ENCODE measurements at regions not wholly inside any gene's neighbourhood (a gene's known extent, or its start where the extent isn't known, plus 50 kb on each side); places are given as distances from the start of the nearest gene placed in this dataset.

DNA sequence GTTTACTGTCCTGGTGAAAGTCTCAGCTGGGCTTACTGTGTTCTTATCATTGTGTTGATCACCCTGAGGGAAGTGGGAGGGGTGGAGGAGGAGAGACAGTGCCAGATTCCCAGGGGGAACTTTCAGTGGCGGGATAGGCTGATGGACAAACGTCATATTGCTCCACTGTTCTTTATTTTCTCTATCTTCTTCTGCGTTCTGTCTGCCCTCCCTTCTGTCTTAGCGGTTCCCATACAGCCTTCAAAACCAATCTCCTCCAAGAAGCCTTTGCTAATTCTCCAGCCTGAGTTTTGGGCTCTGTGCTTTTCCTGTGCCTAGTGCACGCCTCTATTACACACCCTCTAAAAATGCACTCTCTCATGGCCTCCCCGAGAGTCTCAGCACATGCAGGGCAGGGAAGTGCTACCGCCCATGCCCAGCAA lies 448.7 kb upstream of the FAT1 start:
- H3K9ac ChIP-seq: no peak overlapping the region
- no peaks in the 10 kb centered on the region for H3K27me3 ChIP-seq

DNA sequence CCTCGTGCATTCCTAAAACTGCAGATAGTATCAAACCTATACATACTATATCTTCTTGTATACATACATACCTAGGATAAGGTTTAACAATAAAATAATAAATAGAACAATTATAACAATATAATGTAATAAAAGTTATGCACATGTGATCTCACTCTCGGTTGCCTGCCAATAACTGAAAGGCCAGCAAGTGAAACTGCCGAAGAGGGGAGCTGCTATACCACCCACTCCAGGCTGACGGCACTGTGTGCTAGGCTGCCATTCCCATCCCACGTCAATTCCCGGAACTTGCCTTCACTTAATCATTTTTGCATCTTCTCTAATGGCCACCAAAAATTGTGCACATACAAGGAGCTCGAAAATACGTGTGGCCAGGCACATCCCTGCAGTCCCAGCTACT lies 451.1 kb upstream of the FAT1 start:
- Histone ChIP-seq H4K20me1 (no peaks in the 10 kb centered on the region), H3K36me3 (no peaks in the 10 kb centered on the region), H3K4me2 (no peak overlapping the region), H3K27me3 (no peaks in the 10 kb centered on the region), H3K9me3 (no peaks in the 10 kb centered on the region), H3K4me1 (peaks cover 8% of the 10 kb centered on the region), H3K4me3 (no peak overlapping the region), H3K27ac (no peak overlapping the region), H3K9ac (no peak overlapping the region)
- TF ChIP-seq Cebpa-rat (IDR thresholded peaks at IDR 0.05): no peak

More for the DNA sequence above, 448.7 kb upstream of the FAT1 start:
- Histone ChIP-seq H3K4me1 (peaks cover 8% of the 10 kb centered on the region), H3K4me3 (no peak overlapping the region), H3K36me3 (no peaks in the 10 kb centered on the region), H3K9me3 (no peaks in the 10 kb centered on the region), H3K27ac (no peak overlapping the region), H4K20me1 (no peaks in the 10 kb centered on the region), H3K4me2 (0 out of 2 replicates have a peak overlapping the region, but pooled peaks have one; percentile 6)
- no peak for TF ChIP-seq Cebpa-rat (IDR thresholded peaks at IDR 0.05)

GRCh38 chr4:187175197-187175596 lies 451.5 kb upstream of the FAT1 start:
- no peaks in the 10 kb centered on the region for H3K36me3 ChIP-seq
- no peaks in the 10 kb centered on the region for H3K9me3 ChIP-seq
- H3K4me3 ChIP-seq: no peak overlapping the region
- no peak overlapping the region for H3K9ac ChIP-seq
- TF ChIP-seq Cebpa-rat (IDR thresholded peaks at IDR 0.05): no peak
- H3K27ac ChIP-seq: no peak overlapping the region
- H3K4me1 ChIP-seq: peaks cover 8% of the 10 kb centered on the region
- H3K27me3 ChIP-seq: no peaks in the 10 kb centered on the region
- no peaks in the 10 kb centered on the region for H4K20me1 ChIP-seq
- H3K4me2 ChIP-seq: no peak overlapping the region

DNA sequence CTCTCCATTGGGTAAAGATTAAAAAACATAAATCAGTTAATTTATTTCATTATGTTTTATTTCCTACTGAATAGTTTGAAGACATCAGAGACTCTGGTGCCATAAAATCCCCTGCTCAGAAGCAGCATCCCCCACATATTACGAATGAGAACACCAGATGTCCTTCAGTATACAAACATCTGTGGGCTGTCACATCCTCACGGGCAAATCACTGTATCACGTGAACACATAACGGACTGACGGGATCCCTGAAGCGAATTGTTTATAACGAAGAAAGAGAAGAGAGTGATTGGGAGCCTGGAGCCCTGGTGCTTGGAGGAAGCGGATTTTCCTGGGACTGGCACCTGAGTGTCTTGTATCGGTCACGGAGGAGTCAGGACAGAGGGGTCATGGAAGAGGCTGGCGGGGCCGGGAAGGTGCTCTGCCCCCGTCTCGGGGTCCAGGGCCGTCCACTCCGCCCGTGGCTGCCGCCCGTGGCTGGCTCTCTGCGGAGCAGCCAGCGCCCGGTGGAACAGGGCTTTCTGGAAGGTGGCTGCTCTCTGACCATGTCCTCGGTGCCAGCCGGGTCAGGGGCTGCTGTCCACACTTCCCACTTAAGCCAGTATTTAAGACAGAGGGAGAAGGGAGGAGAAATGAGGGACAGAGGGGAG lies 452.7 kb upstream of the FAT1 start:
- H3K4me3 ChIP-seq: no peak overlapping the region
- no peak overlapping the region for H3K4me2 ChIP-seq
- H4K20me1 ChIP-seq: no peaks in the 10 kb centered on the region
- H3K27me3 ChIP-seq: no peaks in the 10 kb centered on the region
- H3K9ac ChIP-seq: no peak overlapping the region
- no peaks in the 10 kb centered on the region for H3K9me3 ChIP-seq
- peaks cover 8% of the 10 kb centered on the region for H3K4me1 ChIP-seq
- H3K27ac ChIP-seq: no peak overlapping the region
- TF ChIP-seq Cebpa-rat (IDR thresholded peaks at IDR 0.05): no peak
- H3K36me3 ChIP-seq: no peaks in the 10 kb centered on the region

GRCh38 chr4:187178084-187178483 lies 454.4 kb upstream of the FAT1 start:
- no peak overlapping the region for H3K9ac ChIP-seq
- H4K20me1 ChIP-seq: no peaks in the 10 kb centered on the region
- no peak overlapping the region for H3K4me2 ChIP-seq
- H3K9me3 ChIP-seq: no peaks in the 10 kb centered on the region
- no peaks in the 10 kb centered on the region for H3K27me3 ChIP-seq
- no peaks in the 10 kb centered on the region for H3K36me3 ChIP-seq
- H3K27ac ChIP-seq: no peak overlapping the region
- TF ChIP-seq Cebpa-rat (IDR thresholded peaks at IDR 0.05): no peak
- H3K4me1 ChIP-seq: peaks cover 1% of the 10 kb centered on the region
- H3K4me3 ChIP-seq: no peak overlapping the region

GRCh38 chr4:187178587-187178986 lies 454.9 kb upstream of the FAT1 start:
- no peaks in the 10 kb centered on the region for H3K27me3 ChIP-seq
- H3K4me1 ChIP-seq: peaks cover 6% of the 10 kb centered on the region
- H3K9ac ChIP-seq: no peak overlapping the region
- H3K9me3 ChIP-seq: no peaks in the 10 kb centered on the region
- no peak overlapping the region for H3K27ac ChIP-seq
- no peak overlapping the region for H3K4me2 ChIP-seq
- TF ChIP-seq Cebpa-rat (IDR thresholded peaks at IDR 0.05): no peak
- no peaks in the 10 kb centered on the region for H3K36me3 ChIP-seq
- H3K4me3 ChIP-seq: no peak overlapping the region
- H4K20me1 ChIP-seq: no peaks in the 10 kb centered on the region

GRCh38 chr4:187179086-187180058 lies 455.7 kb upstream of the FAT1 start:
- no peaks in the 10 kb centered on the region for H4K20me1 ChIP-seq
- H3K36me3 ChIP-seq: no peaks in the 10 kb centered on the region
- H3K27ac ChIP-seq: no peak overlapping the region
- no peak overlapping the region for H3K4me3 ChIP-seq
- no peaks in the 10 kb centered on the region for H3K9me3 ChIP-seq
- no peak overlapping the region for H3K4me2 ChIP-seq
- peaks cover 11% of the 10 kb centered on the region for H3K4me1 ChIP-seq
- no peak for TF ChIP-seq Cebpa-rat (IDR thresholded peaks at IDR 0.05)
- H3K9ac ChIP-seq: no peak overlapping the region
- no peaks in the 10 kb centered on the region for H3K27me3 ChIP-seq

DNA sequence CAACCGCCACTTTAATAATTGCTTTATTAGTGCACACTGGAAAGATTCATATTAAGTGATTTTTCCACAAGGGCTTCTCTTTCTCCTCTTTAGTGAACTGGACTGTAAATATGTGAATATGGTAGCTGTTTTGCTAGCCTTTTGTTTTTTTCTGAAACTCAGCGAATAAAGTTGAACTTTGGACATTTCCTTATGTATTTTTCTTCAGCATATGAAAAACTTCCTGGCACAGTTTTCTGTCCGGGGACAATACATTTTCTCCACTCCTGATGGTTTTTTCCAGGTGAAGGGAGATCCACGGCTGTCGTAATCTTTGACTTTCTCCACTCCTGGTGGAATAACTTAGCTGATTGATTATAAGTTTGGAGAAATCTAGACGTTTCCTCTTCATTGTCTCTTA lies 457.4 kb upstream of the FAT1 start:
- no peak overlapping the region for H3K9ac ChIP-seq
- H3K4me2 ChIP-seq: no peak overlapping the region
- no peak overlapping the region for H3K27ac ChIP-seq
- no peaks in the 10 kb centered on the region for H3K27me3 ChIP-seq
- no peaks in the 10 kb centered on the region for H4K20me1 ChIP-seq
- no peak for TF ChIP-seq Cebpa-rat (IDR thresholded peaks at IDR 0.05)
- H3K9me3 ChIP-seq: no peaks in the 10 kb centered on the region
- no peaks in the 10 kb centered on the region for H3K36me3 ChIP-seq
- no peak overlapping the region for H3K4me3 ChIP-seq
- H3K4me1 ChIP-seq: peaks cover 11% of the 10 kb centered on the region

DNA sequence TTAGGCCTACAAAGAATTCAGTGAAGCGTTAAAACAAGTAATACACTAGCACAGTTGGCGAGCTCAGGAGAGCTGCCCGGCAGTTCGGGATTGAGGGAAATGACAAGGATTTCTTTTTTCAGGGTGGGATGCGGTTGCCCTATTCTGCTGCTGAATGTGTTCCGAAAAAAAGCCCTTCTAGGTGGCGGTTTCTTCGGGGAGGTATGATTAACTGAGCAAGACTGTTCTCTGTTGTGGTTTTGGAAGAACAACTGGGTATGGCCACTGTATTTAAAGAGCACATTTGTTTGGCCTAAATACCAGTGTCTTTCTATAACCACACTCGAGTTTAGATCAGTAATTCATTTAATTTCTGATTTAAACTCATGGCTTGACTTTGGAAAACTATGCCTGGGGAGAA lies 459.7 kb upstream of the FAT1 start:
- no peaks in the 10 kb centered on the region for H3K9me3 ChIP-seq
- no peaks in the 10 kb centered on the region for H3K27me3 ChIP-seq
- H4K20me1 ChIP-seq: no peaks in the 10 kb centered on the region
- no peak overlapping the region for H3K4me3 ChIP-seq
- H3K4me2 ChIP-seq: peak overlapping the region; percentile 11
- H3K9ac ChIP-seq: no peak overlapping the region
- TF ChIP-seq Cebpa-rat (IDR thresholded peaks at IDR 0.05): no peak
- H3K4me1 ChIP-seq: peaks cover 16% of the 10 kb centered on the region
- no peaks in the 10 kb centered on the region for H3K36me3 ChIP-seq
- no peak overlapping the region for H3K27ac ChIP-seq

- H3K9ac ChIP-seq: no peak overlapping the region
- H3K27ac ChIP-seq: no peak overlapping the region
- H3K4me2 ChIP-seq: peak overlapping the region; percentile 11
- H3K27me3 ChIP-seq: no peaks in the 10 kb centered on the region
- no peak for TF ChIP-seq Cebpa-rat (IDR thresholded peaks at IDR 0.05)
- H4K20me1 ChIP-seq: no peaks in the 10 kb centered on the region
- H3K4me3 ChIP-seq: no peak overlapping the region
- H3K4me1 ChIP-seq: peaks cover 18% of the 10 kb centered on the region
- H3K9me3 ChIP-seq: no peaks in the 10 kb centered on the region
- no peaks in the 10 kb centered on the region for H3K36me3 ChIP-seq
Observed at GRCh38 chr4:187183826-187184225, 460.2 kb upstream of the FAT1 start.
